RKO (cell line): ENCODE measurements at regions not wholly inside any gene's neighbourhood (a gene's known extent, or its start where the extent isn't known, plus 50 kb on each side); places are given as distances from the start of the nearest gene placed in this dataset.
A peak's percentile ranks its signal among the peaks of the same experiment; 100 is the strongest.
"Not testable (repeated sequence)": the region's sequence is repeated elsewhere in the genome, so short reads cannot be mapped to it uniquely, and the experiment has no call there.

ENCODE experiments used
- DNase-seq: peaks from one replicate; pipeline ENCODE4 v3.0.0-alpha.2; 2016; ENCODE audit warnings: low spot score

DNA sequence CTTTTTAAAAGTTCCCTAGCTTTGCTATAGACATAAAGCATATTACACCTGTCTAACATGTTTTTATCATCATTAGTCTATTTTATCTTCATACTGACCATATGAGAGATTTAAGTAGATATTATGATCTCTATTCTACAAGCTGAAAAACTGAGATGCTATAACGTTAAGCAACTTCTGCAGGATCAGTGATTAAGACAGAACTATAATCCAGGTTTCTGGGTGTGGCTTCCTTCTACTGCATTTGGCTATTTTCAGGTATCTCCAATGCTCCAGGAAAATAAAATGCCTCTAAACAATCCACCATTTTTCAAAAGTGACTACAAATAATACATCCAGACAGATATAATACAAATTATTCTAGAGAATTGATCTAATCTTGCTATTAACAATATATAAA lies 53.4 kb downstream of the RGS2 start:
- DNase-seq, result no peak

DNA sequence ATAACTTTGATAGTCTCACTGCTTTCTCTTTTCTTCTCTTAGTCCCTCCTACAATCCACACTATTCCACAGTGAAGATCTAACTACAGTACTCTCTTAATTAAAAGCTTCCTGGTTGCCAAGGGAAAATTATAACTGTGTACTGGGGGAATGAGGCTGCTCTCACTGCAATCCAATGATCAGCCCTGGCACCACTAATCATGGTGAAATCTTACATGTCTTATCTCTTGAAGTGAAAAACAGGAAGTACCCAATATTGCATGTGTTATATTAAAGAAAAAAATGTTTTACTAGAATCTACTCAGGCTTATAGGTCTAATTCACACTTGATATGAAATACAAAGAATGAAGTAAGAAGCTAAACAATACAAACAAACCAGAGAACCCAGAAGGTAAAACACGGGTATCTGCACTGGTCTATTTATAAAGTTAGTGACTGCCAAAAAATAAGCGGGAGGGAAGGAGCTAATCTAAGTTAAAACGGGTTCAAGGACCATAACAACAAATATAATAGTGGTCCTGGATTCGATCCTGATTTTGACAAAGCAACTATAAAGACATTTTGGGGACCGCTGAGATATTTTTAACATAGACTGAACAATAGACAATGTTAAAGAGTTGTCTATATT lies 57.5 kb downstream of the RGS2 start:
- DNase-seq, result no peak

DNA sequence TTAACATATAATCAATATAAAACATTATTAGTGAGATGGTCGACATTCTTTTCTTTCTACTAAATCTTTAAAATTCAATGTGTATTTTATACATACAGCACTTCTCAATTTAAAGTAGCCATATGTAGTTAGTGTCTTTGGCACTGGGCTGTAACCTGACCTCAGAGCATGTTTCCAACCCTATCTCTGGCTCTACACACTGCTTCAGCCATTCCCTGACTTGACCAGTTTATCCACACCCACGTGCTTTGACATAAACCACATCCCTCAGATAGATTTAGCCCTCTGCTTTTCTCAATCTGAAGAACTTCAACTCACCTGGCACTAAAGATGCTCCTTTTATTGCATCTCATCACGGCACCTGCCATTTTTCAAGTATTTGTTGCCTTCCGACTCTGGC lies 58.3 kb downstream of the RGS2 start:
- no peak for DNase-seq

DNA sequence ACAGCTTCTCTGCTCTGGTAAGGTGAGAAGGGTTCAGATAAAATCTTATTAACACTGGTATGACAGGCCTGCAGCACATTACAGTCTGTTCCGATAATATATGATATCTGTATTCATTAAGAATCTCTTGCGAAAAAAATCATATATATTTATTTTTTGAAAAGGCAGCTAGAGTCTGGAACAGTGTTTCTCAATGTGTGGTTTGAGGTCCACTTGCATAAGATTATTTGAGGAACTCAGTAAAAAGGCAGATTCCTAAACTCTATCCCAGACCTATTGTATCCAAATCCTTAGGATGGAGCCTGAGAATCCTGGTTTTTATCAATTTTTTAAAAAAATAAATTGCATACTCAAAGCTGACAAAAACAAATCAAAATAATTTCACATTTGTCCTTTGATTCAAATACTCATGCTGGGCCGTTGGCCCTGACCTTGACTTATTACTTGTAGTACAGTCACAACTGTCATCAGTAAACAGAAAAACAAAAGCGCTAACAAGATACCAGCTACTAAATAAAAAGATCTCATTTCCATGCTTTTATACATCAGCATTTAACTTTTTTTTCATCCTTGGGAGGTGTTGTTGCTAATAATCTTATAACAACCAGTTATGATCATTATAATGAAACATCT lies 60.6 kb downstream of the RGS2 start:
- no peak for DNase-seq

DNA sequence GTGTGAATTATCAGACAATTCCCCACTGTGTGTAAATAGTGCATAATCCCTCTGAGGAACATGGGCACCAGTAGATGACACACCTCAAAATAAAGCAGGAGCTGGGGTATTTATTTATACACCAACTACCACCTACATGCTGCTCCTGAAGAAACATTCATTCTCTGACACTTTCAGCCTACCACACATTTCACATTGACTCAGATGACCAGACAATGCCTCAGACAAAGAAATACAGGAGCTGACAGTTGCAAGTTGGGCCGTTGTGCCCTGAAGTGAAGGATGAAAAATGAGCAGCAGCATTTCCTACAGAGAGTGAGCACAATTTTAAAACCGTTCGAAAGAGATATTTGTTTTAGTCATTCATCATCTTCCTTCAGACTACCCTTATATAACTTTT lies 63.2 kb downstream of the RGS2 start:
- DNase-seq, result no peak

DNA sequence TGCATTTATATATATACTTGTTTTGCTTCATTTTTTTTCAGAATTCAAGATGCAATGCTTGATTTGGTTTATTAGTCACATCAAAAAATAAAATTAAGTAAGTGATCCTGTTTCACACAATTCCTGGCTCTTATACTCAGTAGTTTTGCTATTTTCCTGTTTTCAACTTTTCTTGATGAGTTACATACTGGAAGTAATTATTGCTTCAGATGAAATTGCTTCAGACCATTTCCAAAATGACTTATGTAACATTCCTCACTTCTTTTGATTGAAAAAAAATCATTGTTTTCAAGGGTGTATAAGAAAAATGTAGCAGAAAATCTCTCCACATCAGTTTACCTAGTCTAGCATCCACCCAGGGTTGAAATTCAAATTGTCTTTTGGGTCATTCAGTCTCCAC lies 65.0 kb downstream of the RGS2 start:
- no peak for DNase-seq

DNA sequence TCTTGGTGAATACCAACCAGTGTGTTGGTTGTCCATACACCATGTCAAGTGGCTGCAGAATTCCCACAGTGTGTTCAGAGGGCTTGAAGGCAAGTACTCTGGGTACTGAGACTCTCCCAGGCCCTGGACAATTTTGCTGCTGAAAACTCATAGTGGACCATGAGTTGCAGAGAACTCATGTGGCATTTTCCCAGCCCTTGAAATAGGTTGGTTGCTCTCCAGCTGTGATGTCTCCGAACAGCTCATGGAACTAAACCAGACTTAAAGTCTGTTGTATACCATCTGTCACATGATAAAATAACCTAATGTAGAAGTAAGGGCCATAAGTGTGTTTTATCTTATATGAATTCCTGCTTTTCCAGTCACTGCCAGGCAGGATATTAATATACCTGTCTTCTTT lies 67.8 kb downstream of the RGS2 start:
- DNase-seq, result no peak

DNA sequence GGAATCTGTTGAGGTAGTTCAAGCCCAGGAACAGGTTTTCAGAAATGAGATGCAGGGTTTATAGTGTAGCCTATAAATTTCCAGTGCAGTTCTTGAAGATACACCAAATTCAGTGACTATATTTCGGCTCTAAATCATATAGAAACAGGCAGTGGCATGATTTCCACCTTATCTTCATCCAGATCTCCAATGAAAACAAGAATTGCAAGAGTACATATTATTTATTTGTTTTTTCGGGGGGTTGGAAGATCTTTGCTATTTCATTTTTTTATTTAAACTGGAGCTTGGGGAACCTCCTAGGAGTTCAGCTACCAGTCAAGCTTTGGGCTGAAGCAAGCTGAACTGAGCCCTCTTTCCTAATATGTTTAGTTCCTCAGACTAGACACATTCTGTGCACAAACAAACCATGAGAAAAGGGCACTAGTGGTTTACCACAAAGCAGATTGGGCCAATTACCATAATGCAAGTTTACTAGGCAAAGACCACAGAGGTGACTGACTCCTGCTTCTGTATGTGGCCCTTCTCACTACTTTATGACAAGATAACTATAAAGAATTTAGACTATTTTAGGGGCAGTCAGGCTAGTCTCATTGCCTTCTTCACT lies 68.5 kb downstream of the RGS2 start:
- no peak for DNase-seq

DNA sequence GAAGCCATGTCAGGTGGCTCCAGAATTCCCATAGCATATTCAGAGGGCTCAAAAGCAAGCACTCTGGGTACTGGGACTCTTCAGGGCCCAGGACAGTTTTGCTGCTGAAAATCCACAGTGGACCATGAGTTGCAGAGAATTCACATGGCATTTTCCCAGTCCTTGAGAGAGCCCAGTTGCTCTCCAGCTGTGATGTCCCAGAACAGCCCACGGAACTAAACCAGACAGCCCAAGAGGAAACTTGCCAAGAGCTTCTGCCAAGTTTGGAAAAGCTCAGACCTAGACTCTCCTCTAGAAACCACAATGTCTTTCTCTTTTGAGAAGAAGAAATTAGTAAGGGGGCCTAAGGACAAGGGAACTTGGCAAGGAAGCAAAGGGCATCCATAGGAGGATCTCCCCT lies 69.4 kb downstream of the RGS2 start:
- DNase-seq, result no peak

DNA sequence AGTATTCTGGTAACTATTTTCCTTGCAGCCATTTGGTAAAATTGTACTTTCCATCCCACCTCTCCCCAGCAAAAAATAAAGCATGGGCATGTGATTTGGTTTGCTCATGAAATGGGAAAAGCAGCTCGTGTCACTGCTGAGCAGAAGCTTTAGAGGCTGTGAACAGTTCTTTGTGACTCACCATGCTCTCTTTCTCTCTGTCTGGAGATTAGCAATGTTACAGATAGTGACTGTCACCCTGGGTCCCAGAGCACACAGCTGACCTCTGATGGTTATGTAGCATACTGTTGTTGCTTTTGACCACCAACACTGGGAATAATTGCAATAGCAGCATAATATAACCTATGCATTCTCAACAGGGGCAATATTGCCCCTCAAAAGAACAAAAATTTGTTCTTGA lies 70.6 kb downstream of the RGS2 start:
- peak; percentile 60 for DNase-seq

DNA sequence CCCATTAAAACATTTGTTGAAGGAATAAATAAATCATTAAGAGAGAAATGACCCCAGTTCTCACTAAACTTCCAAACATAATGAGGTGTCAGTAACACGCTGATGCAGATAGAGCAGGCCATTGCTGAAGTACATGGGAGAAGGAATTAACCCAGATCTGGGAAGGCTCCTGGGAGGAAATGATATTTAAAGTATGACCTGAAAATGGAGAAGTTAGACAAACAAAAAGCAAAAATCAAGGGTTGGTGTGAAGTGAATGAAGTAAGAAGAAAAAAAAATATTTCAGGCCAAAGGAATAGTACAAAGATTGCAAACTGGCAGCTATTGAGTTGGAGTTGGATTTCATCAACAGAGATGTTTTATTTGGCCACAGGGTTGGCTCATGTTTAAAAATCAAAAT lies 71.4 kb downstream of the RGS2 start:
- no peak for DNase-seq

DNA sequence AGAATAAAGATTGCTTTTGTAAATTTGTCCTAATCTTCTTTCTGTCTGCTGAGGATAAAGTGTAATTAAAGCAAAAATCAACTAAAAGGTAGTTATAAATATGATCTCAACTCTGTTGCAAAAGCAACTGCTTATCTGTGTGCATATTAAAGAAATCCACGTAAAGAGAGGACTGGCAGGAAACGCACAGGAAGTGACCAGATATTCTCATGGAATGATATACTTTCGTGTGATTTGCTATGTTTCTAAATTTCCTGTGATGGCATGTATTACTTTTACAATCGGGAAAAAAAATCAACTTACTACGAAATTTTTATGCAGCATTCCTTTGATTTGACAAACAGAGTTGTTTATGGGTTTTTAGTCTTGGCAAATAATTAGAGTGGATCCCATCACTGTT lies 75.4 kb downstream of the RGS2 start:
- no peak for DNase-seq

DNA sequence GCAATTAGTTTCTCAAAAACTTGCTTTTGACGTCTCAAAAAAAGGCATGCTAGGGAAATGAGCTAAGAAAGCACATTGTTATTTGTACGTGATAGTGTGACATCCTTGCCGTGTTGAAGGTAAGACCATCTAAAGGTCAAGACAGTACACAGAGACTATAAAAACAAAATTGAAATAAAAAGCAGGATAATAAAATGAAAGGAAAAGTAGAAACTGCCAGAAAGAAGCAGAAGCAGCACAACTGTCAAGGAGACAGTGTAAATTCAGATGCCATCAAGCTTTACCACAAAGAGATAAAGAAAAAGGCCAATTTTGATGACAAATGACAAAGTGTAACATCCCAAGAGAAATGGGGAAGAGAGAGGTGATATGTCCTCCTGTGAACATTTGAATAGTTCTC lies 76.5 kb downstream of the RGS2 start:
- DNase-seq, result not testable (repeated sequence)

DNA sequence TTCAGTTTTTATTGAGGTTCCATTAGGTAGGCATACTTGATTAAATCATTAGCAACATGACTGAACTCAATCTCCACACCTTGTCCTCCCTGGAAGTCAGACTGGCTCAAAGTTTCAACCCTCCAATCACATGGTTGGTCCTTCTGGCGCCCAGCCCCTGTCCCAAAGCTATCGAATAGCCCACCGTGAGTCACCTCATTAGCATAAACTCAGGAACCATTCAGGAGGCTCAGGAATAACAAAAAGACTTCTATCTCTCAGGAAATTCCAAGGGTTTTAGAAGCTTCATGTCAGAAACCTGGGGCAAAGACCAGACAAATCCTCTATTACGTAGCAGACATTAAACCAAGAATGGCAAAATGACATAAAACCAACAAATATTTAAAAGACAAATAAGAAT lies 78.6 kb downstream of the RGS2 start:
- no peak for DNase-seq

DNA sequence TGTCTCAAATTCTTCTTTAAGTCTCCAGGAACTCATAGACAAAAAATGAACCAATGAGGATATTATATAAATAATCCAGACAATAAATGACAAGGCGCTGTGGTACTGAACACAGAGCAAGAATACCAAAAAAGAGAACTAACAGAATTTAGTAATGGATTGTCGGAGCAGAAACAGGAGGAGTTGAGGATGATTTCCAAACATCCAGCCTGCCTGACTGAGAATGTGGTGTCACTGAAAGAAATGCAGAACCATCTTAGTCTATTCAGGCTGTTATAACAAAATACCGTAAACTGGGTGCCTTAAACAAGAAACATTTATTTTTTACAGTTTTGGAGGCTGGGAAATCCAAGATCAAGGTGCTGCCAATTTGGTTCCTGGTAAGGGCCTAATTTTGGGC lies 79.7 kb downstream of the RGS2 start:
- no peak for DNase-seq

DNA sequence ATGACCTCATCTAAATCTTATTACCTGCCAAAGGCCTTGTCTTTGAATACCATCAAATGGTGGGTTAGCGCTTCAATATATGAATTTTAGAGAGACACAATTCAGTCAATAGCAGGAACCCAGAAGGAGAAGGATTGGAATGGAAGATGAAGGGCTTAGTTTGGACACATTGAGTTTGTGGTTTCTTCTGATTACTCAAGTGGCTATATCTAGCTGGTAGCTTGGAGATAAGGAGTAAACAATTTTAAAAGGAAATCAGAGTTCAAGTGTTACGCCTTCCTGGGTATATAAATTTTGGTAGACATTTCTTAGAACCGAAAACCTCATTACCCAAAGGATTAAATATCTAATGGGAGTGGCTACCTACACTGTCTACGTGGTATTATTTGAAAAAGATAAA lies 80.2 kb downstream of the RGS2 start:
- no peak for DNase-seq

DNA sequence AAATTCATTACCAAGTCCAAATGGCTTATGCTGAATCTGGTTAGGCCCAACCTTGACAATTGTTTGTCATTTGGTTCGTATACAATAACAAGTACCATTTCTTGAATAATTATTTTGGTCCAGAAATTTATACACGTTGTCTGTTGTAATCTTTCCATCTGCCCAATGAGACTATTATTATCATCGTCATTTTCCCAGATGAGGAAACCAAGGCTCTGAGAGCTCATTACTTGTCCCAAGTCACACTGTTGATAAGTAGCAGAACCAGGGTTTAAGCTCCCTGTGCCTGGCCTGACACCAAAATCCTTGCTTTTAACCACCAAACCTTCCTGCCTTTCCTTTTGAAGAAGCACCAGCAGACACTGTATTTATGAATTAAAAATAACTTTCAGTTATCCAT lies 81.3 kb downstream of the RGS2 start:
- no peak for DNase-seq

DNA sequence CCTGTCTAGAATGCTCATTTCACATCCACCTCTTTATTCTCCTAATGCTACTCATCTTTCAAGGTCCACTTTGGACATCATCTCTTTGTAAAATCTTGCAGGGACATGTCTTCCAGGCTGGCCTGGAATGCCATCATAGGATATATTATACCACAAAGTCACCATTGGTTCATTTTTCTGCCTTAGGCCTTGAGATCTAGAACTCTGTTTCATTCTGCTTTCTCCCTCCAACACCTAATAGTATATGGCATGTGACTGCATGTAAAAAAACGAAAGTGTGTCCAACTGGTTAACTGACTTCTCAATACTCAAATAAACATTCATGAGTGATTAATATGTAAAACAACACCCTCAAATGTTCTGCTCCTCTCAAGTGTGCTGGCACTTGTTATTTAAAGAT lies 84.1 kb downstream of the RGS2 start:
- no peak for DNase-seq

DNA sequence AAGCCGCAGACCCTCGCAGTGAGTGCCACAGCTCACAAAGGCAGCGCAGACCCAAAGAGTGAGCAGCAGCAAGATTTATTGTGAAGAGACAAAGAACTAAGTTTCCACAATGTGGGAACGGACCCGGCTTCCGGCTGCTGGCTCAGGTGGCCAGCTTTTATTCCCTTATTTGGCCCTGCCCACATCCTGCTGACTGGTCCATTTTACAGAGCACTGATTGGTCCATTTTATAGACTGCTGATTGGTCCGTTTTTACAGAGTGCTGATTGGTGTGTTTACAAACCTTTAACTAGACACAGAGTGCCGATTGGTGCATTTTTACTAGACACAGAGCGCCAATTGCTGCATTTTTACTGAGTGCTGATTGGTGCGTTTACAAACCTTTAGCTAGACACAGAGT lies 86.6 kb downstream of the RGS2 start:
- DNase-seq, result not testable (repeated sequence)

DNA sequence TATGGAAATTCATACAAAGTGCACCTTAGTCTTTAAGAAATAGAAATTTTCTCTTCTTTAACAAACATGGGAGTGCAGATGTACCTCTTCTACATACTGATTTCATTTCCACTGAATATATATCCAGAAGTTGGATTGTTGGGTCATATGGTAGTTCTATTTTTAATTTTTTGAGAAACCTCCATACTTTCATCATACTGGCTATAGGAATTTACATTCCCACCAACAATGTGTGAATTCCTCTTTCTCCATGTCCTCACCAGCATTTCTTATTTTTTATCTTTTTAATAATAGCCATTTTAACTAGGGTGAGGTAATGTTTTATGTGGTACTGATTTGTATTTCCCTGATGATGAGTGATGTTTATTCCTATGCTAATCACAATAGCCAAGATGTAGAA lies 87.5 kb downstream of the RGS2 start:
- no peak for DNase-seq

DNA sequence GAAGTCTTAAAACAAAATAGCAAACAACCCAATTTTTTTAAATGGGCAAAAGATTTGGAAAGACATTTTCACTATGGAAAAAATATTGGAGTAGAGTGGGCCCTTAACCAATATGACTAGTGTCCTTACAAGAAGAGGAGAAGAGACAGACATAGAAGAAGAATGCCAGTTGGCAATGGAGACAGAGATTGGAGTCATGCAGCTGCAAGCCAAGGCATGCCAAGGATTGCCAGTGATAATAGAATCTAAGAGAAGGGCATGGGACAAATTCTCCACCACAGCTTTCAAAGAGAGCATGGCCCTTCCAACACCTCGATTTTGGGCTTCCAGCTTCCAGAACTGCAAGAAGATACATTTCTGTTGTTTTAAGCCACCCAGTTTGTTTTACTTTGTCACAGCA lies 92.7 kb downstream of the RGS2 start:
- DNase-seq, result no peak

DNA sequence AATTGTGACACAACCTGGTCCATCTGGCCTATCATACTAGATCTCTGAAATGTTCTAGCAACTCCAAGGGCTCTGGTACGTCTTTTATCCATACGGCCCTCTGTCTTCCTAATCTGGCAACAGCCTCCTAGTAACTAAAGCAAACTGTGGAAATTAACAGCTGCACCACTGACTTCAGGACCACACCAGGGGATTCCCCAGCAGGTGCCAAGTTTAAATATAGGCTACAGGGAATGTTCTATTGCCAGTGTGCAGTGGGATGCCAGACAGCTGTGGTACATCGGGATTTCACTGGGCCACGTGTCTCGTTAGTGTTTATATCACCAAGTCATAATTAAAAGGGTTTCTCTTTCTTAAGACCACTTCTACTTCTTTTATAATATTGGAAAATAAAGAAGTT lies 94.3 kb downstream of the RGS2 start:
- no peak for DNase-seq

DNA sequence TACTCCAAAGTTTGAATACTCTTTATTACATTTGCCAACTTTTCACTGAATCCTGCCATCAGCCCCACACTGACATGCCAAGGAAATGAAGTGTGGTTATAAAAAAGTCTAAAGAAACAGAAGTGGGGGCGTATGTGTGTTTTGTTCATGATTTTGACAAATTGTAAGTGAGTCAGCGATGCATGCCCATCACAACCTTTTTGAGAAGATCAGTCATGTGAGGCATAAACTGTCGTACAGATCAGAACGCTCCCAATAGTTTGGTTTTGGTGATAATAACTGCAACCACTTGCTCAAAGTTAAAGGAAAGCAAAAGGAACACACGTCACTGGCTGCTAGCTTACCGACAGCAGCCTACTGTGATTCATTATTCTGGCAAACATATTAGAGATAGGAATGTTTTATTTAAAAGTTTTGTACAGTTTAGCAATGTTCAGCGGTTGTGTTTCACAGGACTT lies 95.6 kb downstream of the RGS2 start:
- peak; percentile 54 for DNase-seq

DNA sequence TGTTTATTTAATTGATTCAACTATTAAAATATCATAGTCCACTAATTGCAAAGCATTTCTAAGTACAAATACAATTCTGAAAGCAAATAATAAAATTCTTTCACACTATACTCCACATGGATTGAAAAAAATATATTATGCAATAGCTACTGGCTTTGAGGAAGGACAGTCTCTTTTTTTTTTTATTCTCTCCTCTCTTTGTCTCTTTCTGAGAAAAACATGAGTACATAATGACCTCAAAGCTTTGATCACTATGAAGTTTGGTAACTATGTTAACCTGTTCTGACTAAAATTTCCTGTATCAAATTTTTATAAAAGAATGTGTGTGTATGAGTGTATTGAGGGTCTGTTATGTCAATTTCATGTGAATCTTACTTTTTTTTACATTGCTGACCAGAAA lies 96.2 kb downstream of the RGS2 start:
- DNase-seq, result no peak
